Effector memory CD4-positive, alpha-beta T cell (primary cell): ENCODE measurements at regions not wholly inside any gene's neighbourhood (a gene's known extent, or its start where the extent isn't known, plus 50 kb on each side); places are given as distances from the start of the nearest gene placed in this dataset.

ENCODE experiments used
- DNase-seq, 3 donors: peaks; one replicate each; pipeline ENCODE4 v3.0.0-alpha.2; 2020
- H3K27ac ChIP-seq: 2 replicates; pipeline ENCODE4 v1.7.0; 2013; ENCODE audit warnings: mild to moderate bottlenecking, low read length, moderate library complexity; ENCODE audit not compliant: insufficient read depth, poor library complexity, severe bottlenecking
- H3K27me3 ChIP-seq: replicated peaks from 2 replicates; pipeline ENCODE4 v1.7.0; 2013; ENCODE audit warnings: mild to moderate bottlenecking, low read length; ENCODE audit not compliant: insufficient read depth, control insufficient read depth, poor library complexity, severe bottlenecking
- H3K36me3 ChIP-seq: 2 replicates; pipeline ENCODE4 v1.7.0; 2013; ENCODE audit warnings: mild to moderate bottlenecking, low read length, moderate library complexity; ENCODE audit not compliant: control insufficient read depth, insufficient read depth
- H3K4me1 ChIP-seq: 2 replicates; pipeline ENCODE4 v1.7.0; 2013; ENCODE audit warnings: low read length, mild to moderate bottlenecking; ENCODE audit not compliant: control insufficient read depth, insufficient read depth, poor library complexity, severe bottlenecking
- H3K4me3 ChIP-seq: 2 replicates; pipeline ENCODE4 v1.7.0; 2013; ENCODE audit warnings: low read length, low read depth, mild to moderate bottlenecking; ENCODE audit not compliant: insufficient read depth, poor library complexity, severe bottlenecking
- H3K9me3 ChIP-seq: 2 replicates; pipeline ENCODE4 v1.7.0; 2013; ENCODE audit warnings: mild to moderate bottlenecking, low read length, moderate library complexity; ENCODE audit not compliant: control insufficient read depth

DNA sequence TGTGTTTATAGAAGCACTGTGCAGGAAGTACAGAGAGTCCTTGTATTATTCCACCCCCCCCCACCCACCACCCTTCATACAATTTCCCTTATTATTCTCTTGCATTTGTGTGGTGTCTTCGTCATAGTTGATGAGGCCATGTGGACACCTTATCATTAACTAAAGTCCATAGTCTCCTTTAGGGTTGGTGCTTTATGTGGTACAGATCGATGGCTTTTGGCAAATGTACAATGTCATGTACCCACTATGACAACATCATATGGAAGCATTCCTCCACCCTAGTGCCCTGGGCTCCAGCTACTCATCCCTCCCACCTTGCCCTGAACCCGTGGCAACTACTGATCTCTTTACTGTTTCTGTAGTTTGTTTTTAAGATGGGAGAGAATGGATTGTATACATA is 93.8 kb upstream of the HDAC4 start:
- H3K27ac ChIP-seq = no peak overlapping the region

DNA sequence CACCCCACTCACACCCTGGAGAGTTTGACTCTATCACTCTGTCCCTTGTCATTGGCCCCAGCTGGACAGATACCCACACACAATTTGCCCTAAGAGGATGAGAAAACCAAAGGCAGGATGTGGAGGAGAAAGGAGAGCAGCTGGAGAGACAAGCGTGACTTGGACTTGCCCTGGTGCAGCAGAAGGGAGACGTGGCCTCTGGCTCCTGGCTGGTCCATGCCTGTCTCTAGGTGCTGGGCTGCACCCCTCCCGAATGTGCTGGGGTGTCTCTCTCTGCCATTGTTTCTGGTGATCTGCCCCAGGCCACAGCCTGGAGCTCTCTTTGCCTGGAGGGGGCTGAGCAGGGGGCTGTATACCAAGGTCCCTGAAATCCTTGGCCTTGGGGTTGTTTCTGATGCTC is 88.7 kb upstream of the HDAC4 start:
- H3K9me3 ChIP-seq = no peaks in the 10 kb centered on the region
- H3K4me3 ChIP-seq = no peak overlapping the region
- no peaks in the 10 kb centered on the region for H3K27me3 ChIP-seq
- no peak overlapping the region for H3K27ac ChIP-seq
- no peak for DNase-seq
- no peaks in the 10 kb centered on the region for H3K36me3 ChIP-seq
- H3K4me1 ChIP-seq = no peaks in the 10 kb centered on the region

More for the DNA sequence above, 93.8 kb upstream of the HDAC4 start:
- H3K27me3 ChIP-seq = no peaks in the 10 kb centered on the region
- DNase-seq = no peak
- no peaks in the 10 kb centered on the region for H3K36me3 ChIP-seq
- H3K4me1 ChIP-seq = no peaks in the 10 kb centered on the region
- no peak overlapping the region for H3K4me3 ChIP-seq
- no peaks in the 10 kb centered on the region for H3K9me3 ChIP-seq

DNA sequence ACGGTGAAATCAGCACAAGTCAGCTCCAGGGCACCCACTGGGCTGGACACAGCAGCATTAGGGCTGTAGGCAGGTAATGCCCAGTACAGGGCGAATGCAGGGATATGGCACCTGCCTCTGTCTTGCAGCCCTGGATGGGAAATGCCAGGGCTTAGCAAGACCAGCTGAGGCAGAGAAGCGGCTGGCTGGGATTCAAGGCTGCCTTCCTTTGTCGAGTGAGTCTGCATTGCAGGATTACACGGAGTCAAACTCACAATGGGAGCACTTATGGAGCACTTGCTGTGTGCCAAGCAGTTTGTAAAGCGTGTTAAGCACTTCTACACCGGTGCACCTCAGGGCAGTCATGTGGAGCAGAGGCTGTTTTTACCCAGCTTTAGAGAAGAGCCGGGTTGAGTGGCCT is 87.3 kb upstream of the HDAC4 start:
- Histone ChIP-seq H3K27ac (no peak overlapping the region), H3K4me3 (no peak overlapping the region), H3K9me3 (no peaks in the 10 kb centered on the region), H3K27me3 (no peaks in the 10 kb centered on the region), H3K4me1 (no peaks in the 10 kb centered on the region), H3K36me3 (no peaks in the 10 kb centered on the region)
- no peak for DNase-seq

DNA sequence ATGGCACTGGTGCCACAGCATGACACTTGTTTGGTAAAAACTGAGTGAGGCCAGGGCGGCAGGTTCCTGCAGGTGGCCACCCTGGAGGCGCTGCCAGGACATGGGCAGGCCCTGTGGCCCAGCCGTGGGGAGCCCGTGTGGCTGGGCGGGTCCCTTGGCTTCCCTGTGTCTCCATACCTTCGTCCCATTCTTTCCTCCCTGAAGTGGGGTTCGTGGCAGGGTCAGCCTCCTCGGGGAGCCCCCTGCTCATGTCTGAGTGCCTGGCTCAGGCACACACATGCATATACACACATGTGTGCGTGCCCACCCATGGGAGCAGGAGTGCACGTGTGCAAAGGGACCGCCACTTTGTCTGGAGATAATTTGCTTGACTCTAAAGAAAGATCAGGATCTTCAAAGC is 86.5 kb upstream of the HDAC4 start:
- Histone ChIP-seq H3K4me3 (no peak overlapping the region), H3K27ac (no peak overlapping the region)

DNA sequence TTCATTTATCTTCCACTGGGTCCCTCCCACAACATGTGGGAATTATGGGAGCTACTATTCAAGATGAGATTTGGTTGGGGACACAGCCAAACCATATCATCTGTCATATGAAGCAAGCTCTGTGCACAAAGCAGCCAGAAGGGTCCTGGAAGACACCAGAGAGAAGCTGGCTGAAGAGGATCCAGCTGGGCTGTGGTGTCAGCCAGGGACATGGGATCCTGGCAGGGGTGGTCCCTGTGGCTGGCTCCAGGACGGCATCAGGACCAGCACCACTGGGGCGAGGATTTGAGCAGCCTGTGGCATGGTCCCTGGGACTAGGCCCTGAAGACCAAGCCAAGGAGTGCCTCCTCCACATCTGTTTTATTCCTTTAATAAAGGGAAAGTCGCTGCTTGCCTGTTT is 84.8 kb upstream of the HDAC4 start:
- Histone ChIP-seq H3K9me3 (no peaks in the 10 kb centered on the region), H3K27ac (no peak overlapping the region)
- DNase-seq = no peak

More for the DNA sequence above, 86.5 kb upstream of the HDAC4 start:
- no peak for DNase-seq
- Histone ChIP-seq H3K36me3 (no peaks in the 10 kb centered on the region), H3K27me3 (no peaks in the 10 kb centered on the region), H3K9me3 (no peaks in the 10 kb centered on the region), H3K4me1 (no peaks in the 10 kb centered on the region)

DNA sequence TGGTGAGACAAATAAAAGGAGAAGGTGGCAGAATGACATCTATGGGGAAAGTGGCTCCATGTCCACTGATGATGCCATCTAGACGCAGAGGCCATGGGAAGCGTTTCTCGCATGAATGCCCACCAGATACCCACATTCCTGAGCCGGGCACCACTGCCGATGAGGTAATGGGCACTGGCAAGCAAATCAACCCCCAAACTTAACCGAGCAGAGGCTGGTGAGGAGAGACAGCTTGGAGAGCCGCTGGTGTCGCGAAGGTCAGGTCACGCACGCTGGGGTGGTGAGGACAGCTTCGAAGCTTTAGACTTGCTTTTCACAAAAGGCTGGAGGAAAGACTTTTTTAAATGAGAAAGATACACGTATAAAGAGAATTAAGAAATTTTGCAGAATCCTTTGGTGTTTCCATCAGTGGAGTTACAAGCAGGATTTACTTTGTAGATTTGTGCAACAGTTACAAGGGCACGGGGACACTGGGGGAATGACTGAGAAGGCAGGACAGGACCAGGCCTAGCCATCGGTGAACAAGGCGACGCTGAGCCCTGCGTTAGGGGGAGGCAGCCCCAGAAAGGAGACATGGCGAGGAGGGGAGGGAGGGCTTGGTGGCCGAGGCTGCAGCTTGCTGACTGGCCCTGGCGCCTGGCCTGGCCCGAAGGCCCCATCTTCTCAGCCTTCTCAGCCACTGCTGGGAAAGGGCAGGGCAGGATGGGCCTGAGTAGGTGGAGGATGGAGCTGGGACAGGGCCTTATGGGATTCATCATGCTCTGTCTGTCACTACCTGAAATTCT is 83.9 kb upstream of the HDAC4 start:
- Histone ChIP-seq H3K27me3 (no peaks in the 10 kb centered on the region), H3K36me3 (no peaks in the 10 kb centered on the region), H3K4me3 (no peak overlapping the region), H3K9me3 (no peaks in the 10 kb centered on the region), H3K27ac (no peak overlapping the region), H3K4me1 (no peaks in the 10 kb centered on the region)
- DNase-seq = no peak

More for the DNA sequence above, 84.8 kb upstream of the HDAC4 start:
- Histone ChIP-seq H3K27me3 (no peaks in the 10 kb centered on the region), H3K36me3 (no peaks in the 10 kb centered on the region), H3K4me1 (no peaks in the 10 kb centered on the region), H3K4me3 (no peak overlapping the region)

DNA sequence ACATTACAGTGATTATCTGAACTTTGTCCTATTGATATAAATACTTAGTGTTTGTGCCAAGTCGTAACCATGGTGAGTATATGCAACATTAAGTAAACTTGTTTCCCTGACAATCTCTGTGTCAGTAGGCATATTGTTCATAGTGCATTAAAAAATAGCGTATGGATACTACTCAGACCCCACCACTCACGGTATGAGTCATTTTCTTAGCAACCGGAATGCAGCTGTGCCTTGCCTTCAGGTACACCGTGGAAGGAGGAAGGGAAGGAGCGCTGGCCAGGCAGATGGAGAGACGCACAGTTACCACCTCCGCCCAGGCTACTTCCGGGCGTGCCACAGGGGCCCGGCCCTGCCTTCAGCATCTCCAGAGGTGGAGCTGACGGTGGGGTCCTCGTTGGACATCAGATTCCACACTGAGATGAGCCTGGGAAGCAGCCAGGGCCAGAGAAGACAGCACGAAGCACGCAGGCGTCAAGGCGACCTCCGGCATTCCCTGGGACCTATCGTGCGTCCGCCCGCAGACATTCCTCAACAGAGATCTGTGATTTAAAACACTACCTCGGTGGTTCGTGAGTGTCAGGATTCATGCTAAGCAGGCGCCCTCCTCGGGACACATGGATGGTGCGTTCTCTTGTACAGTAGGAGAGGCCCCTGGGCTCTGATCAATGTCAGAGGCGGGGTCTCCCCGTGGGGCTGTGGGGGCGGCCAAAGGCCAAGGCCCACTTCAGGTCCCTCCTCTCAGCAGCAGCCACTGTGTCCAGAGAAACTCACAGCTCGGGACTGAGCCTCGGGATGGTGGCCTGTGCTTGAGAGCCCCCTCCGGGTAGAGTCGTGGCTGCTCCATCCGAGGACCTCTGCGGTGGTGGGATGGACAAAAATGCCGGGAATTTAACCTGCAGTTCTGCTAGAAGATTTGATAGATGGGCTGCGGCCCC is 82.2 kb upstream of the HDAC4 start:
- DNase-seq = no peak
- no peaks in the 10 kb centered on the region for H3K9me3 ChIP-seq
- H3K36me3 ChIP-seq = no peaks in the 10 kb centered on the region
- no peak overlapping the region for H3K27ac ChIP-seq
- no peaks in the 10 kb centered on the region for H3K4me1 ChIP-seq
- H3K27me3 ChIP-seq = no peaks in the 10 kb centered on the region
- no peak overlapping the region for H3K4me3 ChIP-seq

DNA sequence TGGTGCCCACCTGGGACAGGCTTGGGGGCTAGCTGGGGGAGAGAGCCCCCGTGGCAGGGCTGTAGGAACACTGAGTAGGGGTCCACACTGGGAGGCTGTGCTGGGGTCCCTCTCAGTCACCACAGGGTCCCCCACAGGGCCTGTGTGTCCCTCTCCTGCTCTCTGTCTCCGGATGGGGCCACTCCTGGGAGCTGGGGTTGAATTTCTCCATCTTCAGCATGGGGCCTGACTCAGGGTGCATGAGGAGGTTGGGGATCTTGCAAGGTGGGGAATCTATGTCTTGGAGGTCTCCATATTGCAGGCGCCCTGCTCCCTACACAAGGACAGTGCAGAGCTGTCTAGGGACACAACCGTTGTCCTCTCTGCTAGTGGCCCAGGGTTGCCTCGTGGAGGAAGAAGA is 78.7 kb upstream of the HDAC4 start:
- Histone ChIP-seq H3K27ac (no peak overlapping the region), H3K4me3 (no peak overlapping the region), H3K4me1 (no peaks in the 10 kb centered on the region), H3K27me3 (no peaks in the 10 kb centered on the region), H3K36me3 (no peaks in the 10 kb centered on the region), H3K9me3 (no peaks in the 10 kb centered on the region)
- no peak for DNase-seq

DNA sequence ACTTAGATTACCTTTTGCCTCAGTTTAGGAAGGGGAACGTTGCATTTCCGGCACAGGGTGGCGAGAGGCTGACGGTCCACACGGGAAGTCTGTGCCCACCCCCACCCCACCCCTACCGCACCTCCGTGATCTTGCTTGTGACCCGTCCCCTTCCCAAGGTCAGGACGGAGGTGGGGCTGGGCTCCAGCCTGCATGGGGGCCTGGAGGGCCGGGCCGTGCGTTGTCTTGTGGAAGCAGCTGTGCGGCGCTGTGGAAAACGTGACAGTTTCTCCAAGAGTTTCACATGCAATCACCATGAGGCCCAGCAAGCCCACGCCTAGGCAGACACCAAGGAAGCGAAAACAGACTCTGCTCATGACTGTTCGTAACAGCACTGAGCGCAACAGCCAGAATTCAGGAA is 76.8 kb upstream of the HDAC4 start:
- no peaks in the 10 kb centered on the region for H3K9me3 ChIP-seq
- H3K36me3 ChIP-seq = no peaks in the 10 kb centered on the region
- DNase-seq = no peak
- H3K27ac ChIP-seq = no peak overlapping the region
- no peak overlapping the region for H3K4me3 ChIP-seq
- H3K27me3 ChIP-seq = no peaks in the 10 kb centered on the region
- H3K4me1 ChIP-seq = no peaks in the 10 kb centered on the region
